HCT116 (cell line): ENCODE measurements at regions not wholly inside any gene's neighbourhood (a gene's known extent, or its start where the extent isn't known, plus 50 kb on each side); places are given as distances from the start of the nearest gene placed in this dataset.

Experiments used
- ATAC-seq: fragments of 200-7000 bp; cut with Tn5 transposase; 2 replicates; pipeline ENCODE4 v1.9.1; 2020; ENCODE audit warnings: mild to moderate bottlenecking, moderate library complexity
- BruUV-seq: library from RNA; stranded (reverse); fragments of 400-500 nt; replicated peaks from 2 replicates; lab custom pipeline; 2021; lab: Mats Ljungman, UMichigan
- CTCF ChIA-PET: fragments of 300-600 bp; sonication (Branson Sonifier 250); formaldehyde crosslinking; loops from one replicate; lab custom pipeline; 2021; ENCODE audit warnings: antibody characterized with exemption; lab: Charles Lee
- POLR2A ChIA-PET: fragments of 300-600, 350-600 bp; sonication (Branson Sonifier 250); formaldehyde crosslinking; loops from one replicate; lab custom pipeline; 2021; ENCODE audit warnings: antibody characterized with exemption; lab: Charles Lee
- RAD21 ChIA-PET, 2 experiments: fragments of 300-600 bp; sonication (Branson Sonifier 250); formaldehyde crosslinking; loops; one replicate each; lab custom pipeline; 2023; ENCODE audit warnings: low total read pairs in 2 of 2; ENCODE audit not compliant: uncharacterized antibody in 2 of 2, unreplicated experiment in 2 of 2, low non-redundant PET in 1 of 2; lab: Charles Lee
- DNase-seq: peaks from one replicate; pipeline ENCODE4 v3.0.0-alpha.2; 2010; ENCODE audit warnings: low read depth, low spot score
- H2AFZ ChIP-seq: fragments of 200-600 bp; shearing (Covaris generic), sonication (generic); 2 replicates; pipeline ENCODE4 v1.6.1; 2017; ENCODE audit warnings: low read depth, mixed run types, mixed read lengths, antibody characterized with exemption, low read length; ENCODE audit not compliant: poor library complexity, severe bottlenecking
- H3K27ac ChIP-seq: 2 replicates; pipeline ENCODE4 v1.5.1; 2012; ENCODE audit warnings: low read depth, low read length
- H3K27me3 ChIP-seq: fragments of 200-600 bp; sonication (generic); 2 replicates; pipeline ENCODE4 v1.6.1; 2016; ENCODE audit warnings: mixed run types, low read length, mixed read lengths; ENCODE audit not compliant: insufficient read depth
- H3K36me3 ChIP-seq, 2 experiments: fragments of 200-500 bp in 1 of 2; fragments of 200-600 bp in 1 of 2; sonication (Bioruptor generic) in 1 of 2; sonication (generic) in 1 of 2; 2 replicates each; pipeline versions ENCODE4 v1.5.1 to v1.6.1; 2014 to 2016; ENCODE audit warnings: low read length in 2 of 2, inconsistent platforms in 1 of 2, mixed read lengths in 1 of 2, mixed run types in 1 of 2; ENCODE audit not compliant: insufficient read depth in 2 of 2, control insufficient read depth in 1 of 2
- H3K4me1 ChIP-seq, 2 experiments: fragments of 200-600 bp in 1 of 2; sonication (generic) in 1 of 2; 2 replicates each; pipeline versions ENCODE4 v1.5.1 to v1.6.1; 2012 to 2017; ENCODE audit warnings: low read length in 2 of 2, inconsistent platforms in 1 of 2, mild to moderate bottlenecking in 1 of 2, mixed read lengths in 1 of 2, mixed run types in 1 of 2, moderate library complexity in 1 of 2; ENCODE audit not compliant: insufficient read depth in 2 of 2, control insufficient read depth in 1 of 2
- H3K4me2 ChIP-seq: fragments of 200-600 bp; sonication (generic); 2 replicates; pipeline ENCODE4 v1.6.1; 2017; ENCODE audit warnings: mixed run types, low read length, mixed read lengths
- H3K4me3 ChIP-seq, 2 experiments: fragments of 200-600 bp in 1 of 2; sonication (generic) in 1 of 2; replicated peaks in 1 of 2; 2 replicates each; pipeline ENCODE4 v1.5.1; 2011 to 2016; ENCODE audit warnings: low read length in 2 of 2, control low read depth in 1 of 2, low read depth in 1 of 2, mild to moderate bottlenecking in 1 of 2, mixed read lengths in 1 of 2, mixed run types in 1 of 2
- H3K79me2 ChIP-seq: fragments of 200-600 bp; sonication (generic); 2 replicates; pipeline ENCODE4 v1.6.1; 2017; ENCODE audit warnings: mild to moderate bottlenecking, mixed run types, low read length, moderate library complexity, mixed read lengths; ENCODE audit not compliant: insufficient read depth
- H3K9ac ChIP-seq: fragments of 200-600 bp; sonication (generic); 2 replicates; pipeline ENCODE4 v1.6.1; 2016; ENCODE audit warnings: low read length, mixed read lengths
- H3K9me2 ChIP-seq: fragments of 200-600 bp; sonication (generic), shearing (Covaris generic); 2 replicates; pipeline ENCODE4 v1.6.1; 2017; ENCODE audit warnings: mixed run types, mild to moderate bottlenecking, moderate library complexity; ENCODE audit not compliant: insufficient read depth
- H3K9me3 ChIP-seq, 2 experiments: fragments of 200-500 bp in 1 of 2; fragments of 200-600 bp in 1 of 2; sonication (Bioruptor generic) in 1 of 2; sonication (generic) in 1 of 2; 2 replicates each; pipeline ENCODE4 v1.6.1; 2014 to 2017; ENCODE audit warnings: low read length in 2 of 2, mixed read lengths in 2 of 2, inconsistent platforms in 1 of 2, low read depth in 1 of 2, mild to moderate bottlenecking in 1 of 2, mixed run types in 1 of 2, moderate library complexity in 1 of 2; ENCODE audit not compliant: control insufficient read depth in 1 of 2, insufficient read depth in 1 of 2
- H4K20me1 ChIP-seq: fragments of 200-600 bp; sonication (generic), shearing (Covaris generic); 2 replicates; pipeline ENCODE4 v1.6.1; 2017; ENCODE audit warnings: mixed run types, mild to moderate bottlenecking, moderate library complexity; ENCODE audit not compliant: insufficient read depth
- CBX3 ChIP-seq: IDR thresholded peaks from 2 replicates; pipeline ENCODE4 v1.6.1; 2012; ENCODE audit warnings: low read depth
- CEBPB ChIP-seq: IDR thresholded peaks from 2 replicates; pipeline ENCODE4 v1.6.1; 2012; ENCODE audit warnings: low read depth
- EGR1 ChIP-seq: IDR thresholded peaks from 2 replicates; pipeline ENCODE4 v1.6.1; 2012; ENCODE audit warnings: low read depth
- ELF1 ChIP-seq: IDR thresholded peaks from 2 replicates; pipeline ENCODE4 v1.6.1; 2012; ENCODE audit warnings: low read depth, borderline replicate concordance
- EZH2phosphoT487 ChIP-seq: fragments of 200-600 bp; IDR thresholded peaks from 2 replicates; pipeline ENCODE4 v1.6.1; 2018; ENCODE audit warnings: antibody characterized with exemption, borderline replicate concordance
- POLR2A ChIP-seq: IDR thresholded peaks from 2 replicates; pipeline ENCODE4 v1.7.0; 2011; ENCODE audit warnings: borderline replicate concordance; ENCODE audit not compliant: insufficient read depth, insufficient read length; ENCODE audit errors: extremely low read depth
- TCF7L2 ChIP-seq: IDR thresholded peaks from 2 replicates; pipeline ENCODE4 v1.7.0; 2011; ENCODE audit warnings: borderline replicate concordance, inconsistent platforms; ENCODE audit not compliant: insufficient read depth, insufficient read length; ENCODE audit errors: extremely low read depth
- YY1 ChIP-seq: IDR thresholded peaks from 2 replicates; pipeline ENCODE4 v1.6.1; 2011; ENCODE audit warnings: low read length, low read depth, moderate library complexity, mild to moderate bottlenecking; ENCODE audit not compliant: insufficient replicate concordance; ENCODE audit errors: extremely low read depth
- ZNF274 ChIP-seq: fragments of 200-500 bp; sonication (Bioruptor generic); IDR thresholded peaks from 2 replicates; pipeline ENCODE4 v1.6.1; 2014; ENCODE audit warnings: mild to moderate bottlenecking, low read depth, low read length, inconsistent platforms
- intact Hi-C: fragments of 100-400 bp; cut with micrococcal nuclease; formaldehyde crosslinking; loops from 2 replicates; pipeline ENCODE4 v1.10.0; 2022
- TF ChIP-seq, protein P1 (sequence below): IDR thresholded peaks from 2 replicates; pipeline ENCODE4 v1.6.1; 2012
- TF ChIP-seq, protein P2 (sequence below): IDR thresholded peaks from 2 replicates; pipeline ENCODE4 v1.6.1; 2011; ENCODE audit warnings: mild to moderate bottlenecking, low read length, moderate library complexity; ENCODE audit not compliant: insufficient replicate concordance; ENCODE audit errors: extremely low read depth

DNA sequence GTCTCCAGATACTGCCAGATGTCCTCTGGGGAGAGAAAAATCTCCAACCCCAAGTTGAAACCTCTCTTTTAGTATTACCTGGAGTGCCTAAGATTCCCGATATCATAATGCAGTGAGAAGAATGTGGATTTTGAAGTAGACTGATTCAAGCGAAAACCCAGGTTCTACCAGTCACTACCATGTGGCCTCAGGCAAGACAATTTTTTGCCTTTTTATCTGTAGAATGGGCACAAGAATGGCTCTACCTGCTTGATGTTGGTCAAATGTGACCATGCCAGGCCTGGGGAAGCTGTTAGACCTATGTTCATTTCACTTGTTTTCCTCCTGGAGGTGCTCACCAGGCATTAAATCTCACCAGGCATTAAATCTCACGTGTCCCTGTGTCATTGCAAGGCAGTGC is 131.3 kb downstream of the DDX1 start:
- POLR2A ChIA-PET = no interaction called here
- H3K4me3 ChIP-seq = no peak overlapping the region
- H3K9ac ChIP-seq = no peak overlapping the region
- H2AFZ ChIP-seq = no peak overlapping the region
- H3K79me2 ChIP-seq = no peaks in the 10 kb centered on the region
- TF ChIP-seq, protein P1, sequence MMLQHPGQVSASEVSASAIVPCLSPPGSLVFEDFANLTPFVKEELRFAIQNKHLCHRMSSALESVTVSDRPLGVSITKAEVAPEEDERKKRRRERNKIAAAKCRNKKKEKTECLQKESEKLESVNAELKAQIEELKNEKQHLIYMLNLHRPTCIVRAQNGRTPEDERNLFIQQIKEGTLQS = no peak
- TF ChIP-seq EGR1 (no peak), TCF7L2 (no peak), CBX3 (no peak)
- TF ChIP-seq, all 23 proteins: peak for 0
- no peak overlapping the region for H3K27ac ChIP-seq
- H3K9me3 ChIP-seq = no peaks in the 10 kb centered on the region
- BruUV-seq = no TSS peak
- no peaks in the 10 kb centered on the region for H3K36me3 ChIP-seq
- ATAC-seq = no peak
- no peaks in the 10 kb centered on the region for H4K20me1 ChIP-seq
- no peak for DNase-seq
- CTCF ChIA-PET = no interaction called here
- peaks cover 19% of the 10 kb centered on the region; the same call in 1 of the 2 replicates for H3K27me3 ChIP-seq
- H3K4me2 ChIP-seq = no peak overlapping the region
- intact Hi-C loops = no loop called here
- no peaks in the 10 kb centered on the region for H3K4me1 ChIP-seq
- RAD21 ChIA-PET = no interaction called here
- no peaks in the 10 kb centered on the region for H3K9me2 ChIP-seq

DNA sequence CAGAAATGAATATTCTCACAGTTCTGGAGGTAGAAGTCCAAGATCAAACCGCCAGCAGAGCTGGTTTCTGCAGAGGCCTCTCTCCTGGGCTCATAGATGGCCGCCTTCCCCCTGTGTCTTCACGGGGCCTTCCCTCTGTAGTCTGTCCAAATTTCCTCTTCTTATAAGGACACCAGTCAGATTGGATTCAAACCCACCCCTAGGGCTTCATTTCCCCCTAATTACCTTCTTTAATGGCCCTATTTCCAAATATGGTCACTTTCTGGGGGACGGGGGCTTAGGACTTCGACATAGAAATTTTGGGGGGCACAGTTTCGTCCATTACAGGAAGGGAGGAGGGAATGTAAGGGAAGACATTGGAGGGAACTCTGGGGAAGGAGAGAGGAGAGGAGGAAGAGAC is 132.6 kb downstream of the DDX1 start:
- no peak for ATAC-seq
- POLR2A ChIA-PET = no interaction called here
- H2AFZ ChIP-seq = no peak overlapping the region
- H3K9me2 ChIP-seq = no peaks in the 10 kb centered on the region
- CTCF ChIA-PET = no interaction called here
- H3K9me3 ChIP-seq = no peaks in the 10 kb centered on the region
- intact Hi-C loops = no loop called here
- H4K20me1 ChIP-seq = no peaks in the 10 kb centered on the region
- H3K79me2 ChIP-seq = no peaks in the 10 kb centered on the region
- H3K4me1 ChIP-seq = no peaks in the 10 kb centered on the region
- no peaks in the 10 kb centered on the region for H3K36me3 ChIP-seq
- RAD21 ChIA-PET = no interaction called here
- H3K27ac ChIP-seq = no peak overlapping the region
- no TSS peak for BruUV-seq
- no peak for DNase-seq
- H3K9ac ChIP-seq = no peak overlapping the region
- no peak overlapping the region for H3K4me3 ChIP-seq
- H3K27me3 ChIP-seq = peaks cover 25% of the 10 kb centered on the region; the same call in 1 of the 2 replicates
- TF ChIP-seq ELF1 (no peak), EZH2phosphoT487 (no peak), ZNF274 (no peak), TCF7L2 (no peak), YY1 (no peak), POLR2A (no peak), CEBPB (no peak)
- TF ChIP-seq, protein P2, sequence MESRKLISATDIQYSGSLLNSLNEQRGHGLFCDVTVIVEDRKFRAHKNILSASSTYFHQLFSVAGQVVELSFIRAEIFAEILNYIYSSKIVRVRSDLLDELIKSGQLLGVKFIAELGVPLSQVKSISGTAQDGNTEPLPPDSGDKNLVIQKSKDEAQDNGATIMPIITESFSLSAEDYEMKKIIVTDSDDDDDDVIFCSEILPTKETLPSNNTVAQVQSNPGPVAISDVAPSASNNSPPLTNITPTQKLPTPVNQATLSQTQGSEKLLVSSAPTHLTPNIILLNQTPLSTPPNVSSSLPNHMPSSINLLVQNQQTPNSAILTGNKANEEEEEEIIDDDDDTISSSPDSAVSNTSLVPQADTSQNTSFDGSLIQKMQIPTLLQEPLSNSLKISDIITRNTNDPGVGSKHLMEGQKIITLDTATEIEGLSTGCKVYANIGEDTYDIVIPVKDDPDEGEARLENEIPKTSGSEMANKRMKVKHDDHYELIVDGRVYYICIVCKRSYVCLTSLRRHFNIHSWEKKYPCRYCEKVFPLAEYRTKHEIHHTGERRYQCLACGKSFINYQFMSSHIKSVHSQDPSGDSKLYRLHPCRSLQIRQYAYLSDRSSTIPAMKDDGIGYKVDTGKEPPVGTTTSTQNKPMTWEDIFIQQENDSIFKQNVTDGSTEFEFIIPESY = no peak
- H3K4me2 ChIP-seq = no peak overlapping the region
